K562 (cell line): ENCODE measurements at regions not wholly inside any gene's neighbourhood (a gene's known extent, or its start where the extent isn't known, plus 50 kb on each side); places are given as distances from the start of the nearest gene placed in this dataset.
"Not testable (repeated sequence)": the region's sequence is repeated elsewhere in the genome, so short reads cannot be mapped to it uniquely, and the experiment has no call there.

Experiments used
- ATAC-seq: fragments of 200-7000 bp; cut with Tn5 transposase; 3 replicates; pipeline ENCODE4 v1.9.1; 2020; ENCODE audit warnings: moderate library complexity
- BruUV-seq: library from RNA; stranded (reverse); fragments of 400-500 nt; replicated peaks from 2 replicates; lab custom pipeline; 2021; lab: Mats Ljungman, UMichigan
- CTCF ChIA-PET: fragments of 300-600 bp; formaldehyde crosslinking; extraction: SDS; loops from one replicate; lab custom pipeline; 2021; ENCODE audit warnings: low intra/inter-chr PET ratio; lab: Yijun Ruan, JAX
- POLR2A ChIA-PET: fragments of 300-600, 350-650 bp; sonication (Branson Sonifier 250); formaldehyde crosslinking; extraction: SDS; loops from one replicate; lab custom pipeline; 2021; ENCODE audit warnings: antibody characterized with exemption, inconsistent platforms; lab: Yijun Ruan, JAX
- DNase-seq, 4 experiments: peaks; one replicate each; pipeline versions ENCODE4 v3.0.0 to v3.0.0-alpha.2; 2011 to 2018; ENCODE audit warnings: low spot score in 3 of 4, mixed read lengths in 3 of 4; ENCODE audit errors: extremely low read depth in 1 of 4
- FAIRE-seq: peaks from 2 replicates; lab custom pipeline; 2011; peaks lifted over from hg19 to GRCh38; lab: Jason Lieb, UNC
- H2AFZ ChIP-seq: 2 replicates; pipeline ENCODE4 v1.6.0; 2011; ENCODE audit warnings: low read depth, low read length, control low read depth, inconsistent platforms
- H3K27ac ChIP-seq: fragments of 200-600 bp; 3 replicates; pipeline ENCODE4 v1.8.0; 2011; ENCODE audit warnings: low read depth, mild to moderate bottlenecking, control low read depth, inconsistent platforms, low read length, moderate library complexity, mixed read lengths; ENCODE audit errors: extremely low read depth
- H3K27me3 ChIP-seq, 2 experiments: fragments of 300-600 bp in 1 of 2; 2 replicates in 1 of 2; 3 replicates in 1 of 2; pipeline versions ENCODE4 v1.6.0 to v1.8.0; 2011; ENCODE audit warnings: inconsistent platforms in 2 of 2, low read length in 2 of 2, mild to moderate bottlenecking in 1 of 2, mixed read lengths in 1 of 2, moderate library complexity in 1 of 2; ENCODE audit not compliant: control insufficient read depth in 2 of 2, insufficient read depth in 2 of 2
- H3K36me3 ChIP-seq: fragments of 300-600 bp; 3 replicates; pipeline ENCODE4 v1.8.0; 2011; ENCODE audit warnings: mild to moderate bottlenecking, low read length, inconsistent platforms; ENCODE audit not compliant: control insufficient read depth, insufficient read depth
- H3K4me1 ChIP-seq, 2 experiments: fragments of 200-600 bp in 1 of 2; replicated peaks in 1 of 2; 2 replicates in 1 of 2; 3 replicates in 1 of 2; pipeline versions ENCODE4 v1.5.1 to v1.8.0; 2011; ENCODE audit warnings: inconsistent platforms in 2 of 2, low read length in 2 of 2, mild to moderate bottlenecking in 1 of 2, mixed read lengths in 1 of 2, moderate library complexity in 1 of 2; ENCODE audit not compliant: control insufficient read depth in 2 of 2, insufficient read depth in 2 of 2
- H3K4me2 ChIP-seq: 2 replicates; pipeline ENCODE4 v1.6.1; 2011; ENCODE audit warnings: low read length, control low read depth, inconsistent platforms, mixed read lengths; ENCODE audit not compliant: insufficient read depth
- H3K4me3 ChIP-seq: fragments of 200-600 bp; sonication (generic), shearing (Covaris generic); 2 replicates; pipeline ENCODE4 v1.5.1; 2016; ENCODE audit warnings: control low read depth, inconsistent platforms
- H3K79me2 ChIP-seq: fragments of 200-600 bp; 3 replicates; pipeline ENCODE4 v1.8.0; 2011; ENCODE audit warnings: low read length, inconsistent platforms; ENCODE audit not compliant: control insufficient read depth, insufficient read depth
- H3K9ac ChIP-seq, 2 experiments: 2 replicates each; pipeline versions ENCODE4 v1.6.0 to v1.6.1; 2011; ENCODE audit warnings: low read depth in 2 of 2, low read length in 2 of 2, control low read depth in 1 of 2, inconsistent platforms in 1 of 2, mild to moderate bottlenecking in 1 of 2, mixed read lengths in 1 of 2; ENCODE audit not compliant: insufficient read depth in 1 of 2
- H3K9me1 ChIP-seq: one replicate; pipeline ENCODE4 v1.6.0; 2011; ENCODE audit warnings: inconsistent platforms, mild to moderate bottlenecking, low read length, moderate library complexity; ENCODE audit not compliant: control insufficient read depth, insufficient read depth
- H3K9me3 ChIP-seq: replicated peaks from 2 replicates; pipeline ENCODE4 v1.5.1; 2011; ENCODE audit warnings: low read depth, low read length, inconsistent platforms; ENCODE audit not compliant: control insufficient read depth, insufficient read depth
- H4K20me1 ChIP-seq: replicated peaks from 2 replicates; pipeline ENCODE4 v1.6.1; 2011; ENCODE audit warnings: low read length, inconsistent platforms, mixed read lengths; ENCODE audit not compliant: control insufficient read depth, insufficient read depth
- WGBS: fragments of 100-300 bp; shearing (Covaris generic); methylation state at CpG from one replicate; pipeline ENCODE4 v1.1.6; 2016; ENCODE audit warnings: low coverage, mixed read lengths; ENCODE audit not compliant: insufficient coverage; ENCODE audit errors: missing lambda C conversion rate; 5-methylcytosine and 5-hydroxymethylcytosine counted together
- in situ Hi-C: fragments of 300-500 bp; cut with MboI; formaldehyde crosslinking; loops from 4 replicates; pipeline ENCODE4 v1.15.0; 2018; ENCODE audit warnings: inconsistent platforms, mixed read lengths
- intact Hi-C: fragments of 100-400 bp; cut with micrococcal nuclease; formaldehyde crosslinking; loops from 2 replicates; pipeline ENCODE4 v1.14.2; 2022

DNA sequence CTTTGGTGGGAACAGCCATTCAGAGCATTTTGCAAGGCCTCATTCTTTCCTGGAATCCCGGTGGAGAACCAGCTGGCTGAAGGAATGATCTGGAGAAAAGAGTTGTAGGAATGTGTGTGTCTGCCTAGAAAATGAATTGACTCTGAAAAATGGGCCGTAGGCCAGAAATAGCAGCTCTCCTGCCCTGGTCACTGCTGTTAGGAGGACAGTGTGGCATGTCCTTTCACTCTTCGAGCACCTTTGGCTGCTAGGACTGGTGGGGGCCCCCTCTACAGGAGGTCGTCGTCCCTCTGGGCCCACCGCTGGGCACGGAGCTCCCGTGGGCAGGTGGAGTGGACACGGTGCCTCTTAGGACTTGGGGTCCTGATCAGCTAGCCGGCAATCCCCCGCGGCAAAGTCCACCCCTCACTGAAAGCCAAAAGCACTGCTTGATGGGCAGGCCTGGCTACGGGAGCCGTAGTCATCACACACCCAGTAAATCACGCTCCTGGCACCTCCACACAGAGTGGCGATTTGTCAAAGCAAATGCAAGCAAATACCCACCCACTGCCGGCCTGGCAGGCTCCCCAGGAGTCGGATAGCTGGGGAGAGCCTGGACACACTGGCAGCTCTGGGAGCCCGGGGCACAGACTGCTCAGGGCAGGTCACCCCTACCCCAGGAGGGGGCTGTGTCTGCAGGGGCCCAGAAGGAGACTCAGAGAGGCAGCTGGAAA lies 4447.2 kb upstream of the TPTE start:
- BruUV-seq, H3K4me1 ChIP-seq, DNase-seq, H3K79me2 ChIP-seq, in situ Hi-C loops, H2AFZ ChIP-seq, ATAC-seq, CTCF ChIA-PET, H3K4me2 ChIP-seq, POLR2A ChIA-PET, H3K27me3 ChIP-seq, H3K9me3 ChIP-seq, H3K27ac ChIP-seq, H3K4me3 ChIP-seq, H4K20me1 ChIP-seq, H3K36me3 ChIP-seq, H3K9ac ChIP-seq, intact Hi-C loops, FAIRE-seq, H3K9me1 ChIP-seq: not testable (repeated sequence)
- WGBS: no CpG with 5 or more reads among the region's 19 CpGs

GRCh38 chr21:6074935-6075334 lies 4446.4 kb upstream of the TPTE start:
- WGBS: no CpG with 5 or more reads among the region's 17 CpGs
- H3K4me3 ChIP-seq, POLR2A ChIA-PET, H3K9ac ChIP-seq, FAIRE-seq, H3K4me2 ChIP-seq, in situ Hi-C loops, intact Hi-C loops, CTCF ChIA-PET, H3K27me3 ChIP-seq, H3K4me1 ChIP-seq, BruUV-seq, H3K27ac ChIP-seq, H4K20me1 ChIP-seq, H3K9me3 ChIP-seq, H3K36me3 ChIP-seq, DNase-seq, H2AFZ ChIP-seq, H3K9me1 ChIP-seq, H3K79me2 ChIP-seq: not testable (repeated sequence)
- peak; percentile 35; the same call in 2 of the 3 replicates for ATAC-seq

DNA sequence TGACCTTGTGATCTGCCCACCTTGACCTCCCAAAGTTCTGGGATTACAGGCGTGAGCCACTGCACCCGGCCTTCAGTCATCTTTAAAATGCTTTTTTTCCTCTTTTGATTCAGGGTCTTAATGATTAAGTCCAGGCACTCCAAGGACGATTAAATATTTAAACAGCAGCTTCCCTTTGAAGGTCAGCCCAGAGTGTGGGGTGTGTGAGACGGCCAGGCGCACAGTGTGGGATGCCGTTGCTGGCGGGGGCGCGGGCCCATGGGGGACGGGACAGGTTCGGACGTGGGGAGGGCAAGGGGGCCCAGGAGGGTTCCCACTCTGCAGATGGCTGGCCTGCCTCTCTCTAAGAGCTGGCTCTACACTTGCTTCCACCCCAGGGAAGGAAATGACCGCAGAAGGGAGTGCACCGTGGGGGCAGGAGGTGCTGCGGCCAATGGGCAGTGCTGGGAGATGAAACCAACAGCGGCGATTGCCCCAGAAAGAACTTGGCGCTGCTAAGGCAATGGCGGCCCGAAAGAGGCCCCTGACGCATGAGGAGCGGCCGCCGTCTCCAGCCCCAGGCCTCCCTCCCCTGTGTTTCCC lies 4445.7 kb upstream of the TPTE start:
- FAIRE-seq, H3K4me2 ChIP-seq, H3K4me1 ChIP-seq, ATAC-seq, H3K27ac ChIP-seq, H4K20me1 ChIP-seq, in situ Hi-C loops, H3K9ac ChIP-seq, CTCF ChIA-PET, BruUV-seq, POLR2A ChIA-PET, H3K36me3 ChIP-seq, H2AFZ ChIP-seq, H3K79me2 ChIP-seq, DNase-seq, H3K9me3 ChIP-seq, intact Hi-C loops, H3K9me1 ChIP-seq, H3K4me3 ChIP-seq, H3K27me3 ChIP-seq: not testable (repeated sequence)
- WGBS: no CpG with 5 or more reads among the region's 24 CpGs

GRCh38 chr21:6077358-6077757 lies 4444.0 kb upstream of the TPTE start:
- H3K27me3 ChIP-seq, H4K20me1 ChIP-seq, intact Hi-C loops: not testable (repeated sequence)

More at GRCh38 chr21:6077358-6077757, 4444.0 kb upstream of the TPTE start:
- DNase-seq, H3K9ac ChIP-seq, BruUV-seq, H3K4me1 ChIP-seq, in situ Hi-C loops, POLR2A ChIA-PET, H3K4me2 ChIP-seq, H3K27ac ChIP-seq, CTCF ChIA-PET, H2AFZ ChIP-seq, H3K36me3 ChIP-seq, H3K79me2 ChIP-seq, H3K9me3 ChIP-seq, H3K4me3 ChIP-seq, FAIRE-seq, H3K9me1 ChIP-seq: not testable (repeated sequence)
- peak; percentile 16; the same call in 2 of the 3 replicates for ATAC-seq
- WGBS: no CpG with 5 or more reads among the region's 12 CpGs
